ENCODE measurements at regions not wholly inside any gene's neighbourhood (a gene's known extent, or its start where the extent isn't known, plus 50 kb on each side); places are given as distances from the start of the nearest gene placed in this dataset.

DNA sequence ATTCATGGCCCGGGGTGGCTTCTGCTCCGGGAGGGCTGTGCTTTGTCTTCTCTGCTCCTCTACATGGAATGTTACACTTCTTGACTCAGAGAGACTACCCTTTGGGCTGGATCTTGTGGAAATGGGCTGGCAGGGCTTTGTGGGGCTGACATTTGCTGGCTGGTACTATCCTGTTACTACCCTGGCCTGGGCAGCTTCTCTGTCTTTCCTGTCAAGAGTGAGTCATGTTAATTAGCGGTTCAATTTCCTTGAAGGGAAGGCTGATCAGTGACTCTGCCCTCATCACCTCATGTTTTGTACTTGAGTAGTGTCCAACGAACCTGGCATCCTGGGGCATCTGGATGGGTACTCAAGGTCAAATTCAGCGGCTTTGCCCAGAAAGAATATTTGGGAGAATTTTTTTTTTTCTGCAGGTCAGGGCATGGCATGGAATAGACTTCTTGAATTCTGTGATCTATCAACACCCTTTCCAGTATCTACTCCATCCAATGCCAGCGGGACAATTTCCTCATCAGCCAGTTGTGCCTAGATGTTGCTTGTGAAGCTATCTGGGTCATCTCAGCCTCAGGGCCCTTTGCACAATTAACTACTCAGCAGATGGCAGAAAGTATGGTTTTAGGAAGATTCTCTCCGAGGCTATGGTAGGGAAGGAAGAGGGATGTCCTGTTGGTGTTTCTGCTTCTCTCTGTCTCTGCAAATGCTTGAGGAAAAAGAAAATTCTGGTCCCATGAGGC is 140.5 kb upstream of the PLET1 start:
- no peaks in the 10 kb centered on the region for H3K36me3 ChIP-seq (replicated peaks in 1 of 2; ENCODE audit: control insufficient read depth in 1 of 2, insufficient read depth in 2 of 2, low read length in 2 of 2)
- DNase-seq = no peak
- H3K9me3 ChIP-seq (replicated peaks in 1 of 2; ENCODE audit: control insufficient read depth in 1 of 2, insufficient read depth in 1 of 2, low read length in 2 of 2) = no peaks in the 10 kb centered on the region
- Mint-ChIP-seq H3K4me3 (no peak overlapping the region), H3K27ac (peak overlapping the region in 1 of 7 donors; percentile 37), H3K9me3 (peaks cover 0 to 1% (median 0%) of the 10 kb centered on the region in 7 donors), H3K36me3 (no peaks in the 10 kb centered on the region), H3K4me1 (no peaks in the 10 kb centered on the region), H3K27me3 (ENCODE audit: low read depth in 3 of 3) (peaks cover 1 to 4% (median 1%) of the 10 kb centered on the region in 3 donors)
- H3K27ac ChIP-seq (ENCODE audit: low read depth in 1 of 2, low read length in 2 of 2) = no peak overlapping the region
- no peaks in the 10 kb centered on the region for H3K4me1 ChIP-seq (ENCODE audit: control insufficient read depth in 1 of 2, insufficient read depth in 2 of 2, low read length in 2 of 2)
- H3K27me3 ChIP-seq (ENCODE audit: control insufficient read depth in 2 of 2, insufficient read depth in 2 of 2, low read length in 2 of 2) = no peaks in the 10 kb centered on the region
- intact Hi-C loops (cut with micrococcal nuclease) = no loop called here
- no peak overlapping the region for H3K4me3 ChIP-seq (replicated peaks in 1 of 3; ENCODE audit: low read depth in 2 of 3, low read length in 3 of 3)
- WGBS (ENCODE audit: insufficient coverage) = 76% methylated on average over 4 of the region's 7 CpGs
- no peak overlapping the region for H3K9ac ChIP-seq (ENCODE audit: insufficient read depth, low read length, poor library complexity, severe bottlenecking)
- no peak overlapping the region for H3K4me2 ChIP-seq (replicated peaks; ENCODE audit: extremely low read depth, low read length, poor library complexity, severe bottlenecking)
- no peaks in the 10 kb centered on the region for H4K20me1 ChIP-seq (ENCODE audit: insufficient read depth, low read length)
- no peak overlapping the region for H2AFZ ChIP-seq (ENCODE audit: insufficient read depth, low read depth, low read length, poor library complexity, severe bottlenecking)
- TF ChIP-seq, protein P1, sequence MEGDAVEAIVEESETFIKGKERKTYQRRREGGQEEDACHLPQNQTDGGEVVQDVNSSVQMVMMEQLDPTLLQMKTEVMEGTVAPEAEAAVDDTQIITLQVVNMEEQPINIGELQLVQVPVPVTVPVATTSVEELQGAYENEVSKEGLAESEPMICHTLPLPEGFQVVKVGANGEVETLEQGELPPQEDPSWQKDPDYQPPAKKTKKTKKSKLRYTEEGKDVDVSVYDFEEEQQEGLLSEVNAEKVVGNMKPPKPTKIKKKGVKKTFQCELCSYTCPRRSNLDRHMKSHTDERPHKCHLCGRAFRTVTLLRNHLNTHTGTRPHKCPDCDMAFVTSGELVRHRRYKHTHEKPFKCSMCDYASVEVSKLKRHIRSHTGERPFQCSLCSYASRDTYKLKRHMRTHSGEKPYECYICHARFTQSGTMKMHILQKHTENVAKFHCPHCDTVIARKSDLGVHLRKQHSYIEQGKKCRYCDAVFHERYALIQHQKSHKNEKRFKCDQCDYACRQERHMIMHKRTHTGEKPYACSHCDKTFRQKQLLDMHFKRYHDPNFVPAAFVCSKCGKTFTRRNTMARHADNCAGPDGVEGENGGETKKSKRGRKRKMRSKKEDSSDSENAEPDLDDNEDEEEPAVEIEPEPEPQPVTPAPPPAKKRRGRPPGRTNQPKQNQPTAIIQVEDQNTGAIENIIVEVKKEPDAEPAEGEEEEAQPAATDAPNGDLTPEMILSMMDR (IDR thresholded peaks at IDR 0.05) = no peak
- no peaks in the 10 kb centered on the region for H3K79me2 ChIP-seq (ENCODE audit: insufficient read depth, low read length)

DNA sequence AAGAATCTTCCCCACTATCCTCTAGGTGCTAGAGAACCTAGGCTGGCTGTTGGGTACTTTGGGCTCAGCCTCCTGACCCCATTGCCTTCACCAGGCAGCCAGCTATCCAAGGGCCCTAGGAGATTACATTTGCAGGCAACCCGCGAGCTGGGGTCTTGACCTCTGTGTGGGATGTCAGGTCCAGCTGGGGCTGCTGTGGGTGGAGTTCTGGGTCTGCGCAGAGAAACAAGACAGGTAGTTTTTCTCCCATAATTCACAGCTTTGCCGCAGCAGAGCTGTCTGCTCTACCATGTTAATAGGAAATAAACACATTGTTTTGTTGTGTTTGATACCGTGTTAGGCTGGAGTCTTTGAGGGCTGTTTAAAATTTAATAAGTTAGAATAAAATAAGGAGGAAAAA is 142.8 kb upstream of the PLET1 start:
- H3K27me3 Mint-ChIP-seq (ENCODE audit: low read depth in 3 of 3) = peaks cover 5% of the 10 kb centered on the region in 3 donors
- TF ChIP-seq, protein P1 (IDR thresholded peaks at IDR 0.05) = no peak
- H3K4me1 ChIP-seq (ENCODE audit: control insufficient read depth in 1 of 2, insufficient read depth in 2 of 2, low read length in 2 of 2) = no peaks in the 10 kb centered on the region
- intact Hi-C loops (cut with micrococcal nuclease) = no loop called here
- H3K9ac ChIP-seq (ENCODE audit: insufficient read depth, low read length, poor library complexity, severe bottlenecking) = no peak overlapping the region
- H3K27me3 ChIP-seq (ENCODE audit: control insufficient read depth in 2 of 2, insufficient read depth in 2 of 2, low read length in 2 of 2) = no peaks in the 10 kb centered on the region
- no peaks in the 10 kb centered on the region for H3K36me3 Mint-ChIP-seq
- H3K4me1 Mint-ChIP-seq = no peaks in the 10 kb centered on the region
- no peak overlapping the region for H3K27ac ChIP-seq (ENCODE audit: low read depth in 1 of 2, low read length in 2 of 2)
- H3K4me2 ChIP-seq (replicated peaks; ENCODE audit: extremely low read depth, low read length, poor library complexity, severe bottlenecking) = no peak overlapping the region
- no peak for DNase-seq
- H4K20me1 ChIP-seq (ENCODE audit: insufficient read depth, low read length) = no peaks in the 10 kb centered on the region
- H3K79me2 ChIP-seq (ENCODE audit: insufficient read depth, low read length) = no peaks in the 10 kb centered on the region
- no peaks in the 10 kb centered on the region for H3K36me3 ChIP-seq (replicated peaks in 1 of 2; ENCODE audit: control insufficient read depth in 1 of 2, insufficient read depth in 2 of 2, low read length in 2 of 2)
- H3K27ac Mint-ChIP-seq = no peak overlapping the region
- H3K4me3 Mint-ChIP-seq = no peak overlapping the region
- H3K9me3 ChIP-seq (replicated peaks in 1 of 2; ENCODE audit: control insufficient read depth in 1 of 2, insufficient read depth in 1 of 2, low read length in 2 of 2) = no peaks in the 10 kb centered on the region
- H2AFZ ChIP-seq (ENCODE audit: insufficient read depth, low read depth, low read length, poor library complexity, severe bottlenecking) = no peak overlapping the region
- WGBS (ENCODE audit: insufficient coverage) = 100% methylated on average over 1 of the region's 5 CpGs
- peaks cover 0 to 1% (median 0%) of the 10 kb centered on the region in 7 donors for H3K9me3 Mint-ChIP-seq
- H3K4me3 ChIP-seq (replicated peaks in 1 of 3; ENCODE audit: low read depth in 2 of 3, low read length in 3 of 3) = no peak overlapping the region
